ENCODE measurements at regions not wholly inside any gene's neighbourhood (a gene's known extent, or its start where the extent isn't known, plus 50 kb on each side); places are given as distances from the start of the nearest gene placed in this dataset.
"Not testable (repeated sequence)": the region's sequence is repeated elsewhere in the genome, so short reads cannot be mapped to it uniquely, and the experiment has no call there.

GRCh38 chrX:1009771-1010170 is 202.7 kb downstream of the CRLF2 start:
- DNase-seq: no peak

GRCh38 chrX:1006156-1006730 is 206.2 kb downstream of the CRLF2 start:
- no peak for DNase-seq

- DNase-seq: no peak
These were observed 209.8 kb downstream of the CRLF2 start for GRCh38 chrX:1002611-1003010.

- no peak for DNase-seq
These were observed 214.8 kb downstream of the CRLF2 start for GRCh38 chrX:997631-998137.

GRCh38 chrX:994780-995179 is 217.7 kb downstream of the CRLF2 start:
- DNase-seq: no peak

- DNase-seq: peak; percentile 76
These were observed 222.4 kb downstream of the CRLF2 start for GRCh38 chrX:989959-990510.

GRCh38 chrX:988530-988929 is 223.9 kb downstream of the CRLF2 start:
- DNase-seq: not testable (repeated sequence)

GRCh38 chrX:981791-982626 is 230.4 kb downstream of the CRLF2 start:
- no peak for DNase-seq

- no peak for DNase-seq
These were observed 231.7 kb downstream of the CRLF2 start for GRCh38 chrX:980587-981235.

GRCh38 chrX:979127-979526 is 233.3 kb downstream of the CRLF2 start:
- DNase-seq: not testable (repeated sequence)

- no peak for DNase-seq
These were observed 239.3 kb downstream of the CRLF2 start for GRCh38 chrX:973010-973632.

- DNase-seq: no peak
These were observed 244.1 kb downstream of the CRLF2 start for GRCh38 chrX:968148-968965.

GRCh38 chrX:966396-967070 is 245.9 kb downstream of the CRLF2 start:
- DNase-seq: no peak

- DNase-seq: no peak
These were observed 247.5 kb downstream of the CRLF2 start for GRCh38 chrX:964831-965416.

GRCh38 chrX:960821-961220 is 251.6 kb downstream of the CRLF2 start:
- DNase-seq: no peak

GRCh38 chrX:959595-959994 is 252.9 kb downstream of the CRLF2 start:
- DNase-seq: no peak

GRCh38 chrX:955168-955781 is 257.2 kb downstream of the CRLF2 start:
- not testable (repeated sequence) for DNase-seq

GRCh38 chrX:953879-954482 is 258.5 kb downstream of the CRLF2 start:
- no peak for DNase-seq

GRCh38 chrX:952816-953215 is 259.6 kb downstream of the CRLF2 start:
- no peak for DNase-seq

GRCh38 chrX:947262-947661 is 265.2 kb downstream of the CRLF2 start:
- DNase-seq: not testable (repeated sequence)

All from COR-L47 (cell line).